SU-DHL-6 (cell line): ENCODE measurements at regions not wholly inside any gene's neighbourhood (a gene's known extent, or its start where the extent isn't known, plus 50 kb on each side); places are given as distances from the start of the nearest gene placed in this dataset.

Experiments used
- H2AFZ ChIP-seq: fragments of 200-600 bp; sonication (generic); 2 replicates; pipeline ENCODE4 v1.6.1; 2014; ENCODE audit warnings: low read depth, mild to moderate bottlenecking, moderate library complexity, mixed read lengths, antibody characterized with exemption, low read length; ENCODE audit not compliant: severe bottlenecking
- H3F3A ChIP-seq: fragments of 200-600 bp; shearing (Covaris generic); 2 replicates; pipeline ENCODE4 v1.6.0; 2016; ENCODE audit warnings: antibody characterized with exemption, mild to moderate bottlenecking; ENCODE audit not compliant: insufficient read depth
- H3K27ac ChIP-seq: fragments of 200-600 bp; sonication (generic); 2 replicates; pipeline ENCODE4 v1.5.1; 2016; ENCODE audit warnings: low read depth, mild to moderate bottlenecking, low read length, moderate library complexity, mixed read lengths
- H3K27me3 ChIP-seq: fragments of 200-600 bp; sonication (generic), shearing (Covaris generic); 2 replicates; pipeline ENCODE4 v1.6.0; 2014; ENCODE audit warnings: mild to moderate bottlenecking, low read length
- H3K36me3 ChIP-seq: fragments of 200-600 bp; sonication (generic); 2 replicates; pipeline ENCODE4 v1.6.1; 2014; ENCODE audit warnings: mild to moderate bottlenecking, low read length, mixed read lengths
- H3K4me2 ChIP-seq: fragments of 300-600, 200-600 bp; shearing (Covaris generic), sonication (generic); 2 replicates; pipeline ENCODE4 v1.6.0; 2014; ENCODE audit warnings: low read length, low read depth, mild to moderate bottlenecking; ENCODE audit not compliant: poor library complexity, severe bottlenecking
- H3K4me3 ChIP-seq: fragments of 200-600 bp; sonication (generic); 2 replicates; pipeline ENCODE4 v1.5.1; 2014; ENCODE audit warnings: antibody characterized with exemption, low read length, mild to moderate bottlenecking, mixed read lengths; ENCODE audit not compliant: insufficient read depth, poor library complexity, severe bottlenecking
- H3K79me2 ChIP-seq: fragments of 200-600 bp; sonication (generic); 2 replicates; pipeline ENCODE4 v1.6.1; 2014; ENCODE audit warnings: mild to moderate bottlenecking, low read length, moderate library complexity; ENCODE audit not compliant: insufficient read depth
- H3K9ac ChIP-seq: fragments of 200-600 bp; sonication (generic); 2 replicates; pipeline ENCODE4 v1.7.0; 2014; ENCODE audit warnings: mild to moderate bottlenecking, low read length
- H3K9me2 ChIP-seq: fragments of 200-600 bp; sonication (generic); replicated peaks from 2 replicates; pipeline ENCODE4 v1.6.1; 2014; ENCODE audit warnings: low read length; ENCODE audit not compliant: insufficient read depth
- H3K9me3 ChIP-seq: fragments of 200-600 bp; sonication (generic); 2 replicates; pipeline ENCODE4 v1.6.1; 2014; ENCODE audit warnings: low read length, mixed read lengths; ENCODE audit not compliant: insufficient read depth
- H4K20me1 ChIP-seq: fragments of 200-600 bp; sonication (generic); 2 replicates; pipeline ENCODE4 v1.6.1; 2014; ENCODE audit warnings: low read depth, mild to moderate bottlenecking, antibody characterized with exemption, low read length, moderate library complexity, mixed read lengths
- CTCF ChIP-seq: fragments of 200-600 bp; sonication (generic); IDR thresholded peaks from one replicate; pipeline ENCODE4 v1.5.1; 2017; ENCODE audit warnings: antibody characterized with exemption, mild to moderate bottlenecking, low read length, moderate library complexity; ENCODE audit not compliant: insufficient read depth, poor library complexity, severe bottlenecking
- EZH2phosphoT487 ChIP-seq: fragments of 200-600 bp; sonication (generic), shearing (Covaris generic); conservative IDR thresholded peaks from 2 replicates; pipeline ENCODE4 v1.6.1; 2018; ENCODE audit warnings: mild to moderate bottlenecking, antibody characterized with exemption, low read length, moderate library complexity, mixed read lengths

GRCh38 chr4:164446516-164446915 is 307.4 kb upstream of the SMIM31 start:
- H3K36me3 ChIP-seq, result no peaks in the 10 kb centered on the region
- TF ChIP-seq CTCF (no peak), EZH2phosphoT487 (no peak)
- H3K27me3 ChIP-seq, result no peaks in the 10 kb centered on the region
- no peaks in the 10 kb centered on the region for H3F3A ChIP-seq
- no peak overlapping the region for H2AFZ ChIP-seq
- H3K4me3 ChIP-seq, result no peak overlapping the region
- H3K79me2 ChIP-seq, result no peaks in the 10 kb centered on the region
- H3K9ac ChIP-seq, result no peak overlapping the region
- no peaks in the 10 kb centered on the region for H4K20me1 ChIP-seq
- no peaks in the 10 kb centered on the region for H3K9me3 ChIP-seq
- no peak overlapping the region for H3K4me2 ChIP-seq
- no peak overlapping the region for H3K27ac ChIP-seq
- no peaks in the 10 kb centered on the region for H3K9me2 ChIP-seq

- Histone ChIP-seq H3K9me2 (no peaks in the 10 kb centered on the region), H3K27ac (no peak overlapping the region), H3K36me3 (no peaks in the 10 kb centered on the region), H3K4me2 (no peak overlapping the region), H2AFZ (no peak overlapping the region), H3K79me2 (no peaks in the 10 kb centered on the region), H3K27me3 (no peaks in the 10 kb centered on the region), H3F3A (no peaks in the 10 kb centered on the region), H3K9me3 (no peaks in the 10 kb centered on the region), H4K20me1 (no peaks in the 10 kb centered on the region), H3K9ac (no peak overlapping the region), H3K4me3 (no peak overlapping the region)
- no peak for TF ChIP-seq CTCF
These were observed 292.0 kb upstream of the SMIM31 start for GRCh38 chr4:164461901-164462300.

- H3K4me3 ChIP-seq, result no peak overlapping the region
- no peaks in the 10 kb centered on the region for H3K36me3 ChIP-seq
- no peaks in the 10 kb centered on the region for H3K9me2 ChIP-seq
- H3K4me2 ChIP-seq, result no peak overlapping the region
- H3K79me2 ChIP-seq, result no peaks in the 10 kb centered on the region
- H3K27me3 ChIP-seq, result no peaks in the 10 kb centered on the region
- no peak for TF ChIP-seq EZH2phosphoT487
- TF ChIP-seq CTCF, result no peak
- H2AFZ ChIP-seq, result no peak overlapping the region
- no peaks in the 10 kb centered on the region for H4K20me1 ChIP-seq
- H3K9me3 ChIP-seq, result no peaks in the 10 kb centered on the region
- no peak overlapping the region for H3K27ac ChIP-seq
- H3F3A ChIP-seq, result no peaks in the 10 kb centered on the region
- no peak overlapping the region for H3K9ac ChIP-seq
These were observed 291.5 kb upstream of the SMIM31 start for GRCh38 chr4:164462471-164462870.

- TF ChIP-seq EZH2phosphoT487, result no peak
- TF ChIP-seq CTCF, result no peak
These were observed 289.6 kb upstream of the SMIM31 start for GRCh38 chr4:164464313-164464712.

More at GRCh38 chr4:164464313-164464712, 289.6 kb upstream of the SMIM31 start:
- Histone ChIP-seq H3K9me2 (no peaks in the 10 kb centered on the region), H3K79me2 (no peaks in the 10 kb centered on the region), H3K9me3 (no peaks in the 10 kb centered on the region), H3K36me3 (no peaks in the 10 kb centered on the region), H3K4me2 (no peak overlapping the region), H3K9ac (no peak overlapping the region), H4K20me1 (no peaks in the 10 kb centered on the region), H3K27me3 (no peaks in the 10 kb centered on the region), H3K4me3 (no peak overlapping the region), H2AFZ (no peak overlapping the region), H3F3A (no peaks in the 10 kb centered on the region), H3K27ac (no peak overlapping the region)
